Superior temporal gyrus (tissue), 1 donor: ENCODE measurements at regions not wholly inside any gene's neighbourhood (a gene's known extent, or its start where the extent isn't known, plus 50 kb on each side); places are given as distances from the start of the nearest gene placed in this dataset.

Experiments
- DNase-seq: peaks from one replicate; pipeline ENCODE4 v3.0.0-alpha.2; 2016; ENCODE audit errors: extremely low spot score

DNA sequence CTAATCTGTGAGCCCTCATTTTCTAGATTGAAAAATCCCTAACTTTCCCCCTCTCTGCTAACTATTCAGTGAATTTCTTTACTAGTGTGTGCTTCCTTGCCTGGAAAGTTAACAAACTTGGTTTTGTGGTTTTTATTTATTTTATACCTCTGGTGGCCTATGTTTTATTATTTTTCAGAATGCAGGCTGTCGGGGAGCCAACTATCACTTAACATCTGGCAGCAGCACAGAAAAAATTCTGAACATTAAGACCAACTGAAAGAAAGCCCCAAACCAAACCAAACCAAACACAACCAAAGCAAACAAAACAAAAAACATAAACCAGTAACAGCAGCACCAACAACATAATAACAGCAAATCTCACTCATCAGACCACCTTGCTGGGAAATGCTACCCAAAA lies 109.0 kb upstream of the KL start:
- no peak for DNase-seq

DNA sequence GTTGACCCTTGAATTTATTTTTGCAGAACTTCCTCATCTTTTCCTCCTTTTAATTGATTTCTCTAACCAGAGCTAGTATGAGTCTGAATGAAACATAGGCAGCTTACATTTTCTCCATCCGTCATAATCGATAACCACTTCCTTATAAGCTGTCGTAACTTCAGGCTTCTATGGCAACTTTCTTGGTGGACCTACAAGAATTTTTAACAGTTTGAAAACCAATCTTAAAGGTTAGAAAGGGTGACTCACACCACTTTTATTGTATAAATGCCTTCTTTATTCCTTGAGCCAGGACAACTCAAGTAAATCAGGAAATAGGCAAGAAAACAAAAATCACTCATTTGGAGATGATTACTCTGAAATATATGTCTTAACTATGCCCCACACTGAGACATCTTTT lies 105.7 kb upstream of the KL start:
- DNase-seq = no peak

DNA sequence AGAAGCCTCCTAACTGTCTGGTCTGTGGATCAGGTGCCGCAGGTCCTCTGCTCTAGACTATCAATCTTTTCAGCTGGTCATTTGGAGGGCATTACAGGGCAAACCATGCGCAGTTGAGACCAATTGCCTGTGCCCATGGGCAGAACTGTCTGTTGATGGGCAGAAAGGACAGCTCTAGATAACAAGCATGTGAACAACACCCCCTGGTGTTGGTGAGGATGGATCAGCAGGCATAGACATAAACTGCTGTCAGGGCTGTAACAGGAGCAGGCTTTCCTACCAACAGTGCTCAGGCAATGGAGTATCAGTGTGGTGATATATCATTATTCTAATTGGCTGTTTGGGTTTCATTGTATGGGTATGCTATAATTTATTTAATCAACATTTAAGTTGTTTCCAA lies 104.7 kb upstream of the KL start:
- DNase-seq = peak; percentile 13

DNA sequence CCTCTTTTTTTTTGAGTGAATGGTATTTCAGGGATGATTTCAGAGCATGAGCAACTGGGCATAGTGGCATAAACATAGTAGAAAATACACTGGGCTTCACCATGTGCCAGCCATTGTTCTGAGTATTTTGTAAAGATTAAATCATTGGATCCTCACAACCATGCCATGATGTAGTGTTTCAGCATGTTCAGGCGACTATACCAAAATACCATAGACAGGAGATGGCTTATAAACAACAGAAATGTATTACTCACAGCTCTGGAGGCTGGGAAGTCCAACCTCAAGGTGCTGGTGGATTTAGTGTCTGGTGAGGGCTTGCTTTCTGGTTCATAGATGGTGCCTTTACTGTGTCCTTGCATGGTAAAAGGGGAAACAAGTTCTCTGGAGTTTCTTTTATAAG lies 101.5 kb upstream of the KL start:
- DNase-seq = no peak

DNA sequence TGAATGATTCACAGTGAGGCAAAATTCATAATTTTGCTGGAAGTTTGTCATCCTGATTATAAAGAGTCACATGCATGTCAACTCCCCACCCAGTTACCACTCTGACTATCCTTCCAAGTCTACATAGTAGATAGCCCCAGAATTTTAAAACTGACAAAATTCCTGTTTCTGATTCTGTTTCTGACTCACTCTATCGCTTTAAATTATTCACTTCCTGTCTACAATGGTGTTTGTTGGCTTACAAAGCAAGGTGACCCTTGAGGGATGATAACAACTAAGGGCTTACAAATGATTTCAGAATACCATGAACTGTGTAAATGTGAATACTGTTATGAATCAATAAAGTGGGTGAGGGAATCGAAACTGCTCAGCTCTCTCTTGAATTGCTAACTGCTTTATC lies 98.7 kb upstream of the KL start:
- no peak for DNase-seq

DNA sequence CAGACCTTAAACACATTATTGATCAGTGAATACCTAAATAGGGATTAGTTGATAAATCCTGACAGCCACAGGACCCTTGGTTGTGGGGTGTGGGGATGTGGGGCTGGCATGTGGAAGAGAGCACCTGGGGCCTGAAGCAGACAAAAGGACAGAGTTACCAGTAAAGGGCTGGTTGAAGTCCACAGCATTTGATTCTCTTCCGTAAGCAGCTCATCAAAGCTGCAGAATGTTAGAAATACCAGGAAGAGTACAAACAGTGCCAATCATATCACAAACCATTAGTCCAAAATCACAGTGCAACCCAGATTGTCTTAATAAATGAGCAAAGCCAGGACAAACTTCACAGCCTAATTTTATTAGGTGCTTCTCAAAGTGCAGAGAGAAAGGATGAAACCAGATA lies 92.5 kb upstream of the KL start:
- no peak for DNase-seq

DNA sequence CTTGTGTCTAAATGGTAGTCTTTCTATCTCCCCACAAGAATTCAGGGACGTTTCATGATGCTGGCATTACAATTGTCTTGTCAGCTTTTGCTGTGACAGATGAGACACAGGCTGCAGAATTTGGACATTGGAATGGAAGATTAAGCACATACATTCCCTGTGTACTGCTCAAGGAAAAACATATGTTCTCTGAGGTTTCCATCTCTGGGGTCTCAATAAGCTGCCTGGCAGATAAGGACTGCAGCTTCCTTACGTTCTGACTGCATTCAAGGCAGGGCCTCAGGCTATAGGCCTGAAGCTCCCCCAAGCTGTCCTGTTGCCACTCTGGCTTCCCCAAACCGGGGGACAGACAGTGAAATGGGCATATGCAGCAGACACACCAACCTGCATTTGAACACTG lies 91.3 kb upstream of the KL start:
- no peak for DNase-seq

DNA sequence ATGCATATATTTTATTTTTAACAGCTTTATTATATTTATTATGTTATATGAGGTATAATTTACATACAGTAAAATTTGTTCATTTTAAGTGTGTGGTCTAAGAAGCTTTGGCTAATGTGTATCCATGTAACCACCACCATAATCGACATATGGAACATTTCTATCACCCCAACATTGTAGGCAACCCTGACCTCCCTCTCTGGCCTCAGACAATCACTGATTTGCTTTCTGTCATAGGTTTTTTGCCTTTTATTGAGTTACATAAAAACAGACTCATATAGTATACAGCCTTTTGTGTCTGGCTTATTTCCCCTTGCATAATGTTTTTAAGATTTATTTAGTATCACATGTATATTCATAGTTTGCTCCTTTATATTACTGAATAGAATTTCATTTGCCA lies 90.7 kb upstream of the KL start:
- DNase-seq = no peak

DNA sequence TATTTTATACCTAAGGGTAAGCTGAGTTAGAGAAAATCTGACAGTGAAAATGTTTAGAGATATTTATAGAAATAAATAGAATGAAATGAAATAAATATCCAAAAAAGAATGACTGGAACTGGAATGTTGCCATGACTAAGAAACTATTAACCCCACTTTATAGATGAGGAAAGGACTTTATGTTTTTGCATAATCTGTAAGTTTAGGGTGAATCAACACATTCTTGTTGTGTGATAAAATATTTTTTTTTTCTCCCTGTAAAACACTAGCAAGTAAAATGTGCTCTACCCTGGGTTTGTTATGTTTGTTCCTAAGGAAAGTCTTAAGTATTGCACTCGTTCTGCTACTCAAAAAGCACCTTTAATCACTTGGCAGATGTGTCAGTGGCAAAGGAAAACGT lies 83.8 kb upstream of the KL start:
- no peak for DNase-seq

DNA sequence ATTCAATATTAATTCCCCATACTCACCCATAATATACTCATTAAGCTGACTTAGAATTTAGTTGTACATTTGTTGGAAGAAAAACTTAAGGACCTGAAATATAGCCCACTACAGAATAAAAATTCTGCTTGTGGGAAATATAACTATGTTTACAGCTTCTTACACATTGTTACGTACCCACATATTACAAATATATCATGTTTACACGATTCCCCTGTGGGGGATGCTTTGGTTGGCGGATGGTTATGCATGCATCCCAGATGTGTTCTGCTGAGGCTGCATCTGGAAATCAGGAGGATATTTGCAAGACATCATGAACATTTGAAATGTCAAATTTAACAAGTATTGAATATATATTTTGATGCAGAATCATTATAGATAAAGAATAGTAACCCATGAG lies 79.5 kb upstream of the KL start:
- no peak for DNase-seq

DNA sequence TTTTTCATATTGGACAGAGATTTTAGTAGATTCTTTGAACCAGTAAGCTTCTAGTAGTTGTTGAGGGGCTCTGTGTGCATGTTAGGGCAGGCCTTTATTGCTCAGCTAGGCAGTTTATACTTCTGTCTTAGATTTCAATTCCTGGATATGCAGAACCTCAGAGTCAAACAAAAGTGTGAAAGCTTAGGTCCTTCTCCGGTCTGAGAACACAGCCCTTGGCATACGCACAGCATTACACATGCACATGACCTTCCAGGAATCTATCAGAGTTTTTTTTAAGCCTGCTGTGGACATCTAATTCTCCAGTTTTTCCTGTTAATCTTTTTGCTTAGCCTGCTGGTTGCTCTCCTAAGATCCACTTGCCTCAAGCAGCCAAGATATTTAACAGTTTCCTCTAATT lies 77.9 kb upstream of the KL start:
- no peak for DNase-seq

DNA sequence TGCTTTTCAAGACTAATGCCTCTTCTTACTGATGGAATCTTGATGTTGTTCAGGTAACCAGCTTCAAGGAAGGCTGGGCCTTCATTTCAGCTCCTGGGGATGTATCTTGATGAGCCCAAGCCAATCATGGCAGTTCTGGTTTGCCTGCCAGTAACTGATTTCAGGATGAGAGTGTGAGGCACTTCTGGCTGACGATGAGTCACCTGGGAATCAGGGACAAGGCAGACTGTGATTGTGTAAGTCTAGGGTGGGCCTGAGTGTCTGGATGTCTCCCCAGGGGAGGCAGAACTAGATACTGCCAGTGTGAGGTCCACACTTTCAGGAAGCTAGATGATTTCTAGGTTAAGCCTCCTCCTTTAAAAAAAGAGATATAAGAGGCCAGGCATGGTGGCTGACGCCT lies 77.3 kb upstream of the KL start:
- DNase-seq = no peak

DNA sequence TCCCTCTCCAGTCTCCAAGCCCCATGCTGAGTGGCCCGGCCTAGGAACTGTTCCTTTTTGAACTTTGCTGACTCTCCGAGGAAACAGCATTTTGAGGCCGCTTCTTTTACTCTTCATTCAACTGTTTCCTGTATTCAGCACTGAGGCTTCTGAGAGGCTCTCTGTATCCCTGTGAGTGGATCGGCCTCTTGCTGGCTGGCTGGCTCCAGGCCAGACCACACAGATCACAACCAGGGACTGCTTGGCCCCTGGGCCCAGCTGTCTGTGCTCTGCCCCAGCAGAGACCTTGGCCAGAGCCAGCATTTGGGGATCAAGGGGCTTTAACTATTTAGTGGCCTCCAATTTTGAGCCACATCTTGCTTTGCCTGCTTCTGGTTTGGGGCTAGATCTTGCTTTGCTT lies 75.6 kb upstream of the KL start:
- DNase-seq = no peak

DNA sequence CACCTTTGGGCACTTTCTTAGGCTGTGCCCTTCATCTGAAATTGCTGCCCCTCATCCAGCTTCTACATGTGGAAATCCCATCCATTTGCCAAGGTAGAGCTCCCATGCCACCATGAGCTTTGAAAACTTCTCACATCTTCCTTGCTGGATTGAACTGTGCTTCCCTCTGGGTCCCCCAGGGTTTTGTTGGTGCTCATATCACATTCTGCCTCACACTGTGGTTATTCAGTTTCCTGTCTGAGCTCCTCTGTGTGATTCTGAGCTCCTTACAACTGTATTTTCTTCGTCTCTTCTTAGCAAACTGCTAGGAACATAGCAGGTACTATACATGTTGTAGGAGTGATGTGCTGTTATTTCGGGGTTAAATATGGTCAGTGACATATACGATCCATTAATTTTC lies 74.9 kb upstream of the KL start:
- DNase-seq = no peak

DNA sequence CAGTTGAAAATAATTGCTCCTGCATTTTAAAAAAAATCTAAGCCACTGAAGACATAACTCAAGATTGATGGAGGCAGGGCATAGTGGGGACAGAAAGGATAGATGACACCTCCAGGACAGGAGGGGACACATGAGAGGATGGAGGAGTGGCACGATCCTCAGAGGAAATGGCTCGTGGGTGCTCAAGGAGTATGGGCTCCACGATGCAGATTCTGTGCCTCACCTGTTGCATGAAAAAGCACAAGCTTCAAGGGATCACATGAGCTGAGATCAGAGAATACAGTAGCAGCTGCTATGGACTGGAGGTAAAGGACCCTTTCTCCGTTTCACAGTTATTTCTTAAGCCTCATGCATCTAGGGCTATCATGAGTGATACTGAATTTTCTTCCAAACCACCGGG lies 69.7 kb upstream of the KL start:
- DNase-seq = no peak

DNA sequence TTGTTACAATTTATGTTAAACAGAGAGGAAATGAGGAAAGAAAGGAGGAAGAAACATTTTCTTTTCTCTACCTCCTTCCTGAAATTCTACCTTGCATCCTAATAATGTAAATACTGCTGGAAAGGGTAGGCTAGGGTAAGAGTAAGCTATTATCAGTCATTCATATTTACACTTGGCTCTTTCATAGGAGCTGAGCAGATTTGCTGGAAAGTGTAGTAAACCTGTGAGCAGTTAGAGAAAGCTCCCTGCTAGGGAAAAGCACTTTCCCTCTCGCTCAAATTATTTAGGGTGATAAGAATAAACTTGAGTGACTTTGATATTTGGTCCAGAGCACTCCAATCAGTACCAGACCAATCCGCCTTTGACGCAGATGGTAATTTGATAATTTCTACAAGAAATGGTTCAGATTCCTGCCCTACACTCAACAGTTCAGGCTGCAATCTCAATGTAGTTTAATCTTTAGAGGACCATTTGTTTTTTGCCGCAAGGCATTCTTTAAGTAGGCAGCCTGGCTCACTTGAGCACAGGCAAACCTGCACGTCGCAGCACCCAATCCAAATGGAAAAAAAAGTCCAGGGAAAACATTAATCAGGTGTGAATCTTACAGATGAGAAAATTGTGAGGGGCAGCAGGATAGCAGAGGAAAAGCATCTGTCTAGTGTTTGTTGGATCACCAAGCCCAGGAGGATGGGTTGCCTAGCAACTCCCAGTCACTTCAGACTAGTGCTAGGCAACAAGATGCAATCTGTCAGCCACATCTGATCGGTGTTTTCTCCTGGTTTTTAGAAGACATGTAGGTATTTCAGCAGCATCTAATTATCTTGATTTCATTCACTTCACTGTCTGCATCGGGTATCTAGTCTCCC lies 68.6 kb upstream of the KL start:
- peak; percentile 57 for DNase-seq

DNA sequence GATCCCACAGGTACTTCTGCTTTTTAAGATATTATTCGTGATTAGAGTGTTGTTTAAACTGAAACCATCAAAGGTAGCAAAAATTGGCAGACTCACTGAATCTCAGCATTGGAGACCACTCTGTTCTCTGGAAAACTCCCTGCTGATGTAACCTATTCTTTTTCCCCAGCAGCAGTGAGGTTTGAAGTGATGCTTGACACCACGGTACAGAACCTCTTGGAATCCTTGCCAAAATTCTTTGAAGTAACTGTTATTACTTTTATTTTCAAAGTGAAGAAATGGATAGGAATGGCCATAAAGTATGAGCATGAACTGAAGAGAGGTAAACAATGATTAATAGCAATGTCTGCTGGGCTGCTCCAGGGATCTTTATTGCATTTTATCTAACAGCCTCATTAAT lies 66.4 kb upstream of the KL start:
- DNase-seq = no peak

DNA sequence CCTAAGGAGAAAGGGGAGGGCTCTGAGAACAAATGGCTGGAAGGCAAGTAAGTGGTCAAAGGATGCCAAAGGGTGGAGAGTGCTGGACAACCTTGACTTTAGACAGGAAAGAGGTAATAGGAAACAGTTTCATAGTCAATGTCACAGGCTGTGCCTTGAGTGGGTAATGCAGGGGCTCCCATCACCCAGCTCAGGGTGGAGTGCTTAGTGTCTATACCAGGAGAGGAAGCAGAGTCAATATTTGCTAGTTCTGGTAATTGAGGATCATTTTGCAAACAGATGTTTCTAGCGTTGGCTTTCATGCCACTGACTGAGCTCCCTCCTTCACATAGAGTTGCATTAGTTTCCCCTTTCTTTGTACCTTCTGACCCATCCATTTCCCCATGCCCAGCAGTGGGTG lies 64.6 kb upstream of the KL start:
- DNase-seq = no peak

DNA sequence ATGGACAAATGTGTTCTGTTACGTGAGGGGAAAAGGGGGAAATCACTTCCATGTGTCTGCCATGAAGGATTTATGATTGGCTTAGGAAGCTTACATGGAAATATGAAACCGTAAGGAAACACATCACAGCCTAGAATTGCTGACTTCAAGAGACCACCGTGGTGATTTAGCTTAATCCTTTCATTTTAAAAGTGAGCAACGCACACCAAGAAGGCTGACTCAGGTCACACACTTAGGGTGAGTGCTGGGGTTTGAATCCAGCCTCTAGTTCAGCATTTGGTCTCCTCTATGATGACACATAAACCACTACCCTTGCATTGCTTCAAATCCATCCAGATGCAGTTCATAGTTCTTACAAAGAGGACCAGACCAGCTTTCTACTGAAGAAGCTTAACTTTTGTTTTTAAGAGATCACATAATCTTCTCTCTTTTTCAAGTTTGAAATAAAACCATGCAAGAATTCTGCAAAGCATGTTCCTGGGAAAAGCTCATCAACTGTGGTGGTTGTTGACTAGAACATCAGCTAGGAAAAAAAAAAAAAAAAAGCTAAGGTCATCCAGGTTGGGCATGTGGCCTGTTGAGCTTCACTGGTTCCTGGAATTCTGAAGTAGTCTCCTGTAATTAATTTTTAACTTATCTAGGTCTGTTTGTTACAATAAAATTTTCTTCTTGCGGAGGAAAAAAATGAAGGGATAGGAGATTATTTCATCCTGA lies 60.2 kb upstream of the KL start:
- DNase-seq = no peak

DNA sequence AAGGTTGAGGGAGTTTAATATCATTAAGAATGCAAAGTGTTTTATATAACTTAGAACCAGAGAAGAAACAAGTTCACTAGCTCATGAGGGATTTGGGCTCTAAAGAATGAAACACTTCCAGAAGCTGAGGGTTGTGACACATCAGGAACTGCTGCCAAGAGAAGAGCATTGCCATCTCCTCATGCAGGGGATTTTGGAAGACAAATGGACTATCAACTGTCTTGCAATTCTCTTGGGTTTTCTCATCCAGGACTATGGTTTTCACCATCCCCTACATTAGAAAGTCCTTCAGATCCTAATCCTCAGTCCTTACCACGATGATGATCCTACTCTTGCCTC lies 59.7 kb upstream of the KL start:
- DNase-seq = no peak

DNA sequence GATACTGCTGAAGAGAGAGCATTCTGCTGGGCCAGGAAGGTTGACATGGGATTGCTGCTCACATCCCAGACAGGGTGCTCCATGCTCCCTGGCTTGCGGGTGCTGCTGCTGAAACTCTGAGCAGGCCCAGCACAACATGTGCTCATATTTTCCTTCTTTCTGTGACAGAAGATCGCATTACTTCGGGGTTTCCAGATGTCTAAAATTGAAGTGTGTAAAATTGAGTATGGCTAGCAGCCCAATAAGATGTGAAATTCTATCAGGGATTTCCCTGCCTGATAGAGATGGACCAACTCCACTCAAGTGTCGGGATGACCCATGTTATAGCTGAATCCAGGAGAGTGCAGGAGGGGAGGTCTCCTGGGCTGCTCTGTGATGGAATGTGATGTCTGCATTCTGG lies 55.6 kb upstream of the KL start:
- no peak for DNase-seq

DNA sequence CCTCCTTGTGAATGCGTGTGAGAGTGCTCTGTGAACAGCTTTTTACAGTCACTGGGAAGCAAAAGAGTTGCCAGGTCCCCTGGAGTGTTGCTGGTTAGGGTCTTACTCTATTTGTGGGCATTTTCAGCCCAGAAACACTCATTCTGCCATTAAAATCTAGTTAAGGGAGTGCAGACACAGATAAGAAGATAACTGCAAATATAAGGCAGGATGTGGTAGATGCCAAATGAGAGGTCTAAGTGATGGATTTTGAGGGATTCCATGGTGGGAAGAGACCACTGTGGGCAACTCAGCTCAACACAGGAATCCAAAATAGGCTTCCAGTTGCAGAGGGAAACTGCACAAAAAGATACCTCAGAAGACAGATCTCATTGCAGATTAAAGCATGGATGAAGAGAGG lies 54.5 kb upstream of the KL start:
- DNase-seq = no peak

DNA sequence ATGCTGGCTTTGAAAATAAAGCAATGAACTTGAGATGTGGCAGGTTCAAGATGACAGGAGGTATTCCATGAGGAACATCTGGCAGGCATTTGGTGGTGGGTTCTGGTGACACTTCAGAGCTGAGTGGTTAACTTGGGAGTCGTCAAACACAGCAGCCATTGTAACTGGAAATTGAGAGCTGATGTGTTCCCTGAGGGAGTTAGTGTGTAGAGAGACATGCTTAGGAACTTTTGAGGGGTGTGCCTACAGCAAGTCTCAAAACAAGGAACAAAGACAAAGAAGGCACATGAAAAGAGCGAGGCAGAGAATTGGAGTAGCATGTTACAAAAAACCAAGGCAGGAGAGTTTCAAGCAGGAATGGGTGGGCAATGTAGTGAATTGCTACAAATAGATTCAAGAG lies 53.9 kb upstream of the KL start:
- DNase-seq = no peak

DNA sequence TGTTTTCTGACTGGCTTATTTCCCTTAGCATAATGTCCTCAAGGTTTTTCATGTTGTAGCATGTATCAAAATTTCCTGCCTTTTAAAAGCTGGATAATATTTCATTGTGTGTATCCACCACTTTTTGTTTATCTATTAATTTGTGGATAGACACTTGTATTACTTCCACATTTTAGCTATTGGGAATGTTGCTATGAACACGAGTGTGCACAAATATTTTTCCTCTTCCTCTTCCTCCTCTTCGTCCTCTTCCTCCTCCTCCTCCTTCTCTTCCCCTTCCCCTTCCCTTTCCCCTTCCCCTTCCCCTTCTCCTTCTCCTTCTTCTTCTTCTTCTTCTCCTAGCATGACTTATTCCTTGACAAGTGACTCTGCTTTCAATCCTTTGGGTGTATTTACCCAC lies 51.2 kb upstream of the KL start:
- no peak for DNase-seq
